ENCODE measurements at regions not wholly inside any gene's neighbourhood (a gene's known extent, or its start where the extent isn't known, plus 50 kb on each side); places are given as distances from the start of the nearest gene placed in this dataset.

DNA sequence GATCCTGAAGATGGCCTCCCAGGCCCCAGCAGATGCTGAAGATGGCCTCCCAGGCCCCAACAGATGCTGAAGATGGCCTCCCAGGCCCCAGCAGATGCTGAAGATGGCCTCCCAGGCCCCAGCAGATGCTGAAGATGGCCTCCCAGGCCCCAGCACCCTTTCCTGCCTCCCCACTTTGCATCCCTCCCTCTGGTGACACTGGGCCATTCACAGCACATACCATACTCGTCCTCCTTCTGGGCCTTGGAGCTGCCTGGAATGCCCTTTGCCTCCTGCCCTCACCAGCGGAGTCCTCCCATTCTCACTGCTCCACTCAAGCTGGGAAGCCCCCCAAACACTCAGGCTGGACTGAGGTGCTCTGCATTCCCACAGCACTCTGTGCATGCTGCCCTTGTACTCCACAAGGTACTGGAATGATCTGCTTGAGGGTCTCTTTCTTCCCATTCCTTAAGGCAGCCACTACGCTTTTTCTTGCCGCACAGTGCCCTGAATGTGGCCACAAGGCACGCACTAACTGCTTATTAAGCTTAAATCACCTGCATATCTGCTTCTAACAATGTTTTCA lies 550.0 kb downstream of the BNC2 start:
- no peak for DNase-seq

DNA sequence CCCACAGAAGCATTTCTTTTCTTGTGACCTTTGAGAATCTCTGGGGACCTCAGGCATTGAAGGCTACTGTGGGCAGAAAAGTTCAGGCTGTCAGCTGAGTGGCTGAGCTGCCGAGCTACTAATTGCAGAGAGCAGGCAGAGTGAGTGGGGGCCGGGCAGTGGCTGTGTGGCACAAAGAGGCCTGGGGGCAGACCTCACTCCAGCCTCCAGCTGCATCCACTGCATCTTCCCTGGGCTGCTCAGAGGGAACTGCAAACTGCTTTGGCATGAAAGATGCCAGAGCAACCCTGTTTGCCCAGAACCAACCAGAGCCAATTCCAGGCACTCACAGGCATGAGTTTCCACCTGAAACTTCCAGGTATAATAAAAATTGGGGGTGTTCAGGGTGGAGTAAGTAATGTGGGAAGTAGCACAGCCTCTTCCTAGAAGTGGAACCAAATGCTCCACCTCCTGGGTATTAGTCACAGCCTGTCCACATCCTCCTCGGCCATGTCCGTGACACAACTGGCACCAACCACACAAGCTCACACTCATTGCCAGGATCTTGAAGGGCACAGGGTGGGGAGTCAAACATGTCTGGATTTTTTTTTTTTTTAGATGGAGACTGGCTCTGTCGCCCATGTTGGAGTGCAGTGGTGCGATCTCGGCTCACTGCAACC lies 548.9 kb downstream of the BNC2 start:
- DNase-seq: no peak

DNA sequence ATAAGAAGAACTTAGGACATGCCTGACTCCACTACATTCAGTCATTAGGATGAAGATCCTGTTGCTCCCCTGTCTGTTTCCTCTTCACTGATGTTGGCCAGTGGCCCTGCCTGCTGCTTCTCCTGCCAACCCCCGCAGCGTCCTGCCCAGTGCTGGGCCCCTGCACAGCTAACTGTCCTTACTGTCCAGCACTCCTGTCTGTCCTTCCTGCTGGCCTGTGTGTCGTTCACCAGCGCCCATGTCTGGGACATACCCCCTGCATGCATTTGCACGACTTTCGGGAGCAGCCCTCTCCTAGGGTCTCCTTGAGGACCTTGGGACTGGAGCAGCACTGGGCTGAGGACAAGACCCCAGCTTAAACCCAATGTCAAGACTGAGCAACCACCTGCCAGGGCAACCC lies 547.6 kb downstream of the BNC2 start:
- DNase-seq: no peak

GRCh38 chr9:16325966-16326365 lies 544.5 kb downstream of the BNC2 start:
- no peak for DNase-seq

GRCh38 chr9:16328349-16328748 lies 542.1 kb downstream of the BNC2 start:
- DNase-seq: no peak

DNA sequence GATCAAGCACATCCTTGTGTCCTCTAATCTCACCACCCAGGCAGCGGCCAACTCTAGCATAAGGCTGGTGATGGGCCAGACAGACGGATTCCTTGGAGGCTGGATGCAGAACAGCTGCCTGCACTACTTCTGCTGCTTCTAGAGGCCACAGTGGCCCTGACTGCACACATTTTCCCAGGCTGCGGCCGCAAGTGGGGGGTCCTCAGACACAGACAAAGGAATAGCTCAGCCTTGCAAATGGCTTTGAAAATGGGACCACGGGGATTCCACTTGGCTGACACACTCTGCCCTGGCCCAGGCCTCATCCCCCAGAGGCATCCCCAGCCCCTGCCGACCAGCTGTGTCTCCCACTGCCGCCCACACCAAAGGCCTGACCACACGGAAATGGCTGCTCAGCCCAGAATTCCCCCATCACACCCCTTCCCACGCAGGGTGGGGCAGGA lies 540.8 kb downstream of the BNC2 start:
- no peak for DNase-seq

- DNase-seq: no peak
Measured at GRCh38 chr9:16331031-16331430, 539.4 kb downstream of the BNC2 start.

DNA sequence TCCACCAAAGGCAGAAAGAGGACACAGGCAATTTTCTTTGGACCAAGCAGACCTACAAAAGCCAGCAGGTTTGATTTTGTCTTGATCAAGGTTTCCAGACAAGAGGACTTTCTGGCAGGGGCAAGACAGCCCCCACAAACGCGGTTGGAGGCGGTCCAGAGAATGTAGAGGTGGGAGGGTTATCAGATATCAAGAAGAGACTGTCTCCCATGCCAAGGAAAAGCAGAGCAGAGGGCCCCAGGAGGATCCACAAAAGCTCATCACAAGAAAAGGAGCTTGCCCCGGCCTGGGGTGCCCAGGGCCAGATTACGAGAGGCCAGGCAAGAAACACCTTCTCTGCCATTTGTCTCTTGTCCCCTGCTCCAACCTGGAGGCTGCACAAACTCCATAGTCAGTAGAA lies 538.9 kb downstream of the BNC2 start:
- DNase-seq: no peak

- DNase-seq: no peak
Measured at GRCh38 chr9:16333691-16334090, 536.8 kb downstream of the BNC2 start.

- DNase-seq: no peak
Measured at GRCh38 chr9:16335788-16336580, 534.5 kb downstream of the BNC2 start.

- DNase-seq: no peak
Measured at GRCh38 chr9:16336833-16337232, 533.6 kb downstream of the BNC2 start.

GRCh38 chr9:16337322-16338029 lies 533.0 kb downstream of the BNC2 start:
- no peak for DNase-seq

- no peak for DNase-seq
Measured at GRCh38 chr9:16341177-16341576, 529.3 kb downstream of the BNC2 start.

GRCh38 chr9:16342246-16343020 lies 528.0 kb downstream of the BNC2 start:
- DNase-seq: no peak

DNA sequence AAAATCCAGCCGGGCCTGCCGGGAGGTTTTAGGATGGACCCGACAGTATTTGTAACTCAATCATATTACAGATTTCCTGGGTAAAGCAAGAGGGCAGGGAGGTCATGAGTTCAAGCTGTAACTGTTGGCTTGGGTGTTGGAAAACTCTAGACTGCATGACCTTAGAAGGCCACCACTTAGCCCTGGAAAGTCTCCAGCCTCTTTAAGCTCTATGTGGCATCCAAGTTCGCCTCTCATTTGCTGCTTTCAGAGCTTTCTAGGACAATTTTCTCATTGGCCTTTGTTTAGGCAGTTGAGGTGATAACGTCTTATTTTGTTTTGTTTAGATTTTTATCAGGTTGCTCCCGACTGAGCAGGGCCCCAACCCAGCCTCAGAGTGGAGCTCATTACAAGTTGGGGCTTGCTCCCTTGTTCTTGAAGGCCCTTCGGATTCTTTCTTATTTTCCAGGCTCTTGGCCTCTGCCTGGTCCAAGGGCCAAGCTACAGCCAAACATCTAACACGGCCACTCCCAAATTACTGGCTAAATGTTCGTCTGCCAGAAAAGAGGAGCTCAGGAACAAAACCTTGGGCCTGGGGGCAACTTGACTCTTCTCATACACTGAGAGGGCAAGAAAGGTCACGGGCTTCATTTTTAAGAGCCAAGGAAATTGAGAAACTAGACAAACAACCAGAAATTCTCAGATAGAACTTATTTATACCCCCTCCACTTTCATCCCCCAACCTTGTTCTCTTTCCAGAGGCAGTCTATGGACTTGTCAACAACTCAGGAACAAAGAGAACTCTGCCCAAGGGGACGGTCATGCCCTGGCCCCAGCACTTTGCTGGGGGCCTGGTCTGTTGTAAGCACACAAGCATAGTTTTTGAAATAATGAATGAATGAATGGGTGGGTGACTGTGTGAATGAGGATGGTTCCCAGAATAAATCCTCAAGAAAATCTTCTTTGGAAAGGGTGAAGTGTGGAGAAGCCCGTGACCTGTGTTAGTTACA lies 526.9 kb downstream of the BNC2 start:
- DNase-seq: no peak

DNA sequence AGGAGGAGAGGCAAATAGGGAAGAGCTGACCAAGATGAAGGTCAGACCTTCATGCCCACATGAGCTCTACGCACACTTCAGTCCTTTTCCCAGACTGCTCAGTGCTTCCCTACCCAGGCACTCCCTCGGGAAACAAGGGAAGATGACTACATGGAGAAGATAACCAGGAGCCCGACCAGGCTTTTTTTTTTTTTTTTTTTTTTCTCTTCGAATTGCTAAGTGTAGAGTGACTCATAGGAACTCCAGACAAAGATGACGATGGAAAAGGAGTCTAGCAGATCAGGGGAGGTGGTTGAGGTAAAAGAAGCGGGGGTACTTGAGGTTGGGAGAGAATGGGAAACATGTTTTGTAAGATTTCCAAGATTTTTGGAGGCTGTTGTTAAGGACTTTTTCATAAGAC lies 526.1 kb downstream of the BNC2 start:
- no peak for DNase-seq

DNA sequence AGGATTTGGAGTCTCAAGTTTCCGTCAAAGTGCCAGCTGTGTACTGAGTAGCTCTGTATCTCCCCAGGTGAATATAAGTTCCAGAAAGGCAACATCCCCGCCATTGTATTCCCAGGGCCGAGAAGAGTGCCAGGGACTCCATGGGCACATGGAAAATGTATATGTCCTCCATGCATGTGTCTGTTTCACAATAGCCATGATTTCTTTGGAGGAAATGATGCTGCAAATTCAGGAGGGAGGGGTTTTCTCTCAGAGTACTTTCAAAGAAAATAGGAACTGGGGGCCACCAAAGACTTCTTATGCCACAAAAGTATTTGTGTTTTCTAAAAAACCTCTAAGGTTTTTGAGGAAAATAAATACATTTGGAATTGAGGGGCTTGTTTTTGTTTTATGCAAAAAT lies 524.6 kb downstream of the BNC2 start:
- DNase-seq: no peak

GRCh38 chr9:16347886-16348285 lies 522.6 kb downstream of the BNC2 start:
- DNase-seq: no peak

- no peak for DNase-seq
Measured at GRCh38 chr9:16348531-16348930, 521.9 kb downstream of the BNC2 start.

GRCh38 chr9:16352251-16352650 lies 518.2 kb downstream of the BNC2 start:
- no peak for DNase-seq

DNA sequence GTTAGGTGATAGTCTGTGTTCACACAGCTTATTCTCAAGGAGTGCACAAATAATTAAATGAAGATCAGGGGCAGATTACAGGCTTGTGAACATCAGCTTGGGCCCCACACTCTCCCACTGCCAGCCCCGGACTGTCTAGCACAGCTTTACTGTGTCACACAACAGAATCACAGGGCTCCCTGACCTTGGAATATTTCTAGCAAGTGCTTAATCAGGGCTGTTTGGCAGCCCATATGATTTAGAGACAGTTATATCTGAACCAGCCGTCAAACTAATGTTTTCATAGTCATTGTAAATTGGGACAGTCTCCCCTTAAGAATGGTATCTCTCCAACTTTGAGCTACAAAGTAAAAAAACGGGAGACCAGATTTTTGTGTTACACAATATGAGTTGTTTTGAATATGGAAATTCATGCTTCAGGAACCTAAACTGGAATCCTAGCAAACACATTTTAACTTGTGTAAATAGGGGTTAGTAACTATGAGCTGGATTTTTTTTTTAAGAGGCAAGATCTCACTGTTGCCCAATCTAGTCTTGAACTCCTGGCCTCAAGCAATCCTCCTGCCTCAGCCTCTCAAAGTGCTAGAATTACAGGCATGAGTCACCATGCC lies 517.6 kb downstream of the BNC2 start:
- no peak for DNase-seq
